ENCODE measurements at regions not wholly inside any gene's neighbourhood (a gene's known extent, or its start where the extent isn't known, plus 50 kb on each side); places are given as distances from the start of the nearest gene placed in this dataset.
"Not testable (repeated sequence)": the region's sequence is repeated elsewhere in the genome, so short reads cannot be mapped to it uniquely, and the experiment has no call there.

- H3K4me2 ChIP-seq, result no peak overlapping the region
- H3K9me3 ChIP-seq (replicated peaks in 1 of 11), result peaks cover 16 to 24% (median 21%) of the 10 kb centered on the region in 11 experiments
- H3K27ac ChIP-seq, result no peak overlapping the region
- H3K36me3 ChIP-seq, result no peaks in the 10 kb centered on the region
- H3K27me3 ChIP-seq, result no peaks in the 10 kb centered on the region
- H3K4me3 ChIP-seq, result no peak overlapping the region
- no peak overlapping the region for H3K9ac ChIP-seq
- no peaks in the 10 kb centered on the region for H3K4me1 ChIP-seq
- TF ChIP-seq Cebpa-rat (IDR thresholded peaks at IDR 0.05), result no peak
- H4K20me1 ChIP-seq, result no peaks in the 10 kb centered on the region
Measured at GRCh38 chr10:52368725-52369124, 54.6 kb downstream of the DKK1 start.

GRCh38 chr10:52374207-52374606 is 60.1 kb downstream of the DKK1 start:
- H3K4me2 ChIP-seq, H3K4me3 ChIP-seq, H3K27me3 ChIP-seq, H3K9ac ChIP-seq, H4K20me1 ChIP-seq, H3K27ac ChIP-seq, H3K36me3 ChIP-seq: not testable (repeated sequence)
- peaks cover 0 to 11% (median 0%) of the 10 kb centered on the region in 10 experiments; a peak in 3 of 20 replicates for H3K4me1 ChIP-seq
- H3K9me3 ChIP-seq (replicated peaks in 1 of 11), result peaks cover 13 to 22% (median 15%) of the 10 kb centered on the region in 11 experiments

GRCh38 chr10:52376694-52377354 is 62.7 kb downstream of the DKK1 start:
- no peak for TF ChIP-seq Cebpa-rat (IDR thresholded peaks at IDR 0.05)

GRCh38 chr10:52378124-52378523 is 64.0 kb downstream of the DKK1 start:
- Histone ChIP-seq H3K9me3 (replicated peaks in 1 of 11) (peaks cover 13 to 22% (median 15%) of the 10 kb centered on the region in 11 experiments), H3K27ac (no peak overlapping the region), H3K27me3 (no peaks in the 10 kb centered on the region), H3K4me2 (peak overlapping the region in 3 of 11 experiments; percentile 11 to 25 (median 20); a peak in 3 of 22 replicates), H3K9ac (no peak overlapping the region), H3K4me1 (peaks cover 0 to 11% (median 0%) of the 10 kb centered on the region in 10 experiments; a peak in 3 of 20 replicates), H4K20me1 (no peaks in the 10 kb centered on the region), H3K4me3 (no peak overlapping the region), H3K36me3 (0 out of 22 replicates have a peak, but pooled peaks cover 0 to 4% (median 0%) of the 10 kb centered on the region in 11 experiments)
- no peak for TF ChIP-seq Cebpa-rat (IDR thresholded peaks at IDR 0.05)

More at GRCh38 chr10:52376694-52377354, 62.7 kb downstream of the DKK1 start:
- Histone ChIP-seq H3K4me1 (peaks cover 0 to 11% (median 0%) of the 10 kb centered on the region in 10 experiments; a peak in 3 of 20 replicates), H3K27ac (no peak overlapping the region), H3K9ac (no peak overlapping the region), H4K20me1 (no peaks in the 10 kb centered on the region), H3K9me3 (replicated peaks in 1 of 11) (peaks cover 13 to 22% (median 15%) of the 10 kb centered on the region in 11 experiments), H3K36me3 (0 out of 22 replicates have a peak, but pooled peaks cover 0 to 4% (median 0%) of the 10 kb centered on the region in 11 experiments), H3K4me3 (no peak overlapping the region), H3K27me3 (no peaks in the 10 kb centered on the region), H3K4me2 (no peak overlapping the region)

- H3K4me3 ChIP-seq, result no peak overlapping the region
- no peak overlapping the region for H3K9ac ChIP-seq
- peaks cover 0 to 11% (median 0%) of the 10 kb centered on the region in 10 experiments; a peak in 3 of 20 replicates for H3K4me1 ChIP-seq
- H3K27me3 ChIP-seq, result no peaks in the 10 kb centered on the region
- no peak overlapping the region for H3K27ac ChIP-seq
- H3K9me3 ChIP-seq (replicated peaks in 1 of 11), result peaks cover 12 to 18% (median 13%) of the 10 kb centered on the region in 11 experiments
- TF ChIP-seq Cebpa-rat (IDR thresholded peaks at IDR 0.05), result no peak
- no peak overlapping the region for H3K4me2 ChIP-seq
- H3K36me3 ChIP-seq, result 0 out of 22 replicates have a peak, but pooled peaks cover 0 to 4% (median 0%) of the 10 kb centered on the region in 11 experiments
- H4K20me1 ChIP-seq, result no peaks in the 10 kb centered on the region
Measured at GRCh38 chr10:52379287-52379686, 65.2 kb downstream of the DKK1 start.

- H3K4me3 ChIP-seq, result no peak overlapping the region
- no peaks in the 10 kb centered on the region for H4K20me1 ChIP-seq
- peaks cover 0 to 10% (median 0%) of the 10 kb centered on the region in 10 experiments; a peak in 3 of 20 replicates for H3K4me1 ChIP-seq
- H3K4me2 ChIP-seq, result no peak overlapping the region
- H3K36me3 ChIP-seq, result no peaks in the 10 kb centered on the region
- H3K9me3 ChIP-seq (replicated peaks in 1 of 11), result no peaks in the 10 kb centered on the region
- TF ChIP-seq Cebpa-rat (IDR thresholded peaks at IDR 0.05), result no peak
- no peak overlapping the region for H3K9ac ChIP-seq
- no peaks in the 10 kb centered on the region for H3K27me3 ChIP-seq
- no peak overlapping the region for H3K27ac ChIP-seq
Measured at GRCh38 chr10:52383088-52383487, 69.0 kb downstream of the DKK1 start.

GRCh38 chr10:52387744-52388143 is 73.7 kb downstream of the DKK1 start:
- Histone ChIP-seq H3K27ac (no peak overlapping the region), H3K4me3 (no peak overlapping the region), H3K4me2 (no peak overlapping the region), H3K9me3 (replicated peaks in 1 of 11) (peaks cover 0 to 3% (median 0%) of the 10 kb centered on the region in 11 experiments; a peak in 3 of 22 replicates), H3K36me3 (no peaks in the 10 kb centered on the region), H3K27me3 (no peaks in the 10 kb centered on the region), H3K4me1 (peaks cover 0 to 12% (median 6%) of the 10 kb centered on the region in 10 experiments; a peak in 10 of 20 replicates), H4K20me1 (no peaks in the 10 kb centered on the region), H3K9ac (no peak overlapping the region)
- TF ChIP-seq Cebpa-rat (IDR thresholded peaks at IDR 0.05), result no peak

GRCh38 chr10:52390388-52390787 is 76.3 kb downstream of the DKK1 start:
- peaks cover 0 to 9% (median 0%) of the 10 kb centered on the region in 11 experiments; a peak in 3 of 22 replicates for H3K9me3 ChIP-seq (replicated peaks in 1 of 11)
- H4K20me1 ChIP-seq, result no peaks in the 10 kb centered on the region
- no peak overlapping the region for H3K4me2 ChIP-seq
- H3K27me3 ChIP-seq, result no peaks in the 10 kb centered on the region
- H3K27ac ChIP-seq, result no peak overlapping the region
- H3K36me3 ChIP-seq, result no peaks in the 10 kb centered on the region
- no peak overlapping the region for H3K9ac ChIP-seq
- TF ChIP-seq Cebpa-rat (IDR thresholded peaks at IDR 0.05), result no peak
- H3K4me3 ChIP-seq, result no peak overlapping the region
- H3K4me1 ChIP-seq, result peaks cover 0 to 27% (median 18%) of the 10 kb centered on the region in 10 experiments; a peak in 13 of 20 replicates

- no peak for TF ChIP-seq Cebpa-rat (IDR thresholded peaks at IDR 0.05)
- no peak overlapping the region for H3K27ac ChIP-seq
- no peak overlapping the region for H3K4me3 ChIP-seq
- H3K27me3 ChIP-seq, result no peaks in the 10 kb centered on the region
- H4K20me1 ChIP-seq, result no peaks in the 10 kb centered on the region
- peaks cover 0 to 9% (median 0%) of the 10 kb centered on the region in 11 experiments; a peak in 3 of 22 replicates for H3K9me3 ChIP-seq (replicated peaks in 1 of 11)
- peak overlapping the region in 8 of 11 experiments; percentile 18 to 57 (median 44); a peak in 13 of 22 replicates for H3K4me2 ChIP-seq
- H3K4me1 ChIP-seq, result peaks cover 0 to 27% (median 18%) of the 10 kb centered on the region in 10 experiments; a peak in 13 of 20 replicates
- no peak overlapping the region for H3K9ac ChIP-seq
- no peaks in the 10 kb centered on the region for H3K36me3 ChIP-seq
Measured at GRCh38 chr10:52391927-52392602, 78.0 kb downstream of the DKK1 start.
